GM18520 (cell line): ENCODE measurements at regions not wholly inside any gene's neighbourhood (a gene's known extent, or its start where the extent isn't known, plus 50 kb on each side); places are given as distances from the start of the nearest gene placed in this dataset.

Experiments
- ATAC-seq: cut with Tn5 transposase; IDR thresholded peaks from one replicate; pipeline ENCODE4 v1.9.1; 2021; ENCODE audit not compliant: unreplicated experiment

- no peak for ATAC-seq
These were observed 218.3 kb downstream of the BRD1 start for GRCh38 chr22:49609207-49609876.

DNA sequence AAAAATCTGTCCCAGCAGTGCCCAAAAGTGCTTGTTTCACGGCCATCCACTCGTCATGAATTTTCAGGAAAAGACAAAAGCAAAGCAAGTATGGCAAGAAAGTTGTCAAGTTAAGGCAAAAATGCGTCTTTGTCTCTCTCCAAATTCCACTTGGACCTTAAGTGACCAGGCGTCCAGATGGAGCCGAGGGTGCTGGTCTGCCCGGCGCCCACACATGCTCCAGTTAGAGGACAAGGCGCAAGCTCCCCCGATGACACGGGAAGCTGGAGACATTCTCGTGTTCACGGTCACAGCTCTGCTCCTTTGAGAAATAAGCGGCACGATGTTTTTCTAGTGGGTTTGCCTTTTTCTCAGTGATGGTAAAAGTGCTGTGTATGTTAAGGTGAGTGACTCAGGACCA, 219.0 kb downstream of the BRD1 start:
- no peak for ATAC-seq

- ATAC-seq: no peak
These were observed 219.4 kb downstream of the BRD1 start for GRCh38 chr22:49608228-49608627.

DNA sequence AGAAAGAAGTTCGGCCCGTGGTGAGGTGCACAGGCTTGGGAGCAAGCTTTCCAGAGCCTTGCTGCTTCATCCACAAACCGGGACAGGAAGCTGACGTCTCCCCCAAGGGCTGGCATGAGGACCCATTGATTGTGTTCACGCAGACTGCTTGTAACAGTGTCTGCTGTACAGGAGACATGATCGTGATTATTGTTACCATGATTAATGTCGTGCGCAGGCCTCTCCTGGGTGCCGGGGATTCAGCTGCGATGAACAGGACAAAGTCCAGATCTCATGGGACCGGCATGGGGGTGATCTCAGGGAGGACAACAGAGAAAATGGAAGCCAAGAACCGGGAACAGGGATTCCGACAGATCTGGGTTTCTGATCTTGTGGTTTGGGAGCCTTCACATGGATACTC, 219.9 kb downstream of the BRD1 start:
- ATAC-seq: no peak

- no peak for ATAC-seq
These were observed 220.9 kb downstream of the BRD1 start for GRCh38 chr22:49606562-49607290.

GRCh38 chr22:49604732-49605302, 222.9 kb downstream of the BRD1 start:
- ATAC-seq: no peak

GRCh38 chr22:49603016-49603415, 224.7 kb downstream of the BRD1 start:
- ATAC-seq: no peak

DNA sequence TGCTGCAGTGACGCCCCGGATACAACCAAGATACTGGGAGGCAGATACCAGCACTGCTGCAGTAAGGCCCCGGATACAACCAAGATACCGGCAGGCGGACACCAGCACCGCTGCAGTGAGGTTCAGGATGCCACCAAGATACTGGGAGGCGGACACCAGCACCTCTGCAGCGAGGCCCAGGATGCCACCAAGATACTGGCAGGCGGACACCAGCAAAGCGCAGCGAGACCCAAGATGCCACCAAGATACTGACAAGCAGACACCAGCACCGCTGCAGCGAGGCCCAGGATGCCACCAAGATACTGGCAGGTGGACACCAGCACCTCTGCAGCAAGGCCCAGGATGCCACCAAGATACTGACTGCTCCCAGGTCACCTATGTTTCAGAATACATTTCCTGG, 225.2 kb downstream of the BRD1 start:
- no peak for ATAC-seq

DNA sequence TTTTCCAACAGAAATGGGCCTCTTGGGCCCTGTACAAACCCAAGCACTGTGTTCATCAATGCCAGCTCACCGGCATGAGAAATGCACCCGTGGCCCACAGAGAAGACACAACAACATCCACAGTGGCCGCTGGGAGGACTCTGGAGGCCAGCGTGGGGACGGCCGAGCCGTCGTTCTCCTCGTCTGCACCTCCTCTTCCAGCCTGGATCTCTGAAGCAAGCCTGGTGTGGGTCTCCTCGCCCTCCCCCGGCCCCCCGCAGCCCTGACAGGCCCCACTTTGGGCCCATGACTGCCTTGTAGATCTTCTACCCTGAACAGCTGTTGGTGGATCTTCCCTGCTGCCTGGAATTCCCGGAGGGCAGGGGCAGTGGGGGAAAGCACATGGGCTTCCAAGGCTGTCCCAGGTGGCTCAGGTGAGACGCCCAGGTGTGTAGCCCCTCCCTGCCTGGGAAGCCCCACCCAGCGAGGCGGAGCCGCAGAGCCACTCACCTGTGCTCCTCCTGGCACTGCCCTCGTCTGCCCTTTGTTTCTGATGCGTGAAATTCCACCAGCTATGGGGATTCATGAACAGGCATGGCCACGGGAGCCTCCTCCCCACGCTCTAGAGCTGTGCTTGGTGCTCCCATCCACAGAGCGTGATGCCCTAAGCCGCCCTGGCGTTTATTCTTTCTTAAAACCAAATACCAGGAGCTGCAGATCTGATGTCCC, 225.9 kb downstream of the BRD1 start:
- ATAC-seq: no peak

DNA sequence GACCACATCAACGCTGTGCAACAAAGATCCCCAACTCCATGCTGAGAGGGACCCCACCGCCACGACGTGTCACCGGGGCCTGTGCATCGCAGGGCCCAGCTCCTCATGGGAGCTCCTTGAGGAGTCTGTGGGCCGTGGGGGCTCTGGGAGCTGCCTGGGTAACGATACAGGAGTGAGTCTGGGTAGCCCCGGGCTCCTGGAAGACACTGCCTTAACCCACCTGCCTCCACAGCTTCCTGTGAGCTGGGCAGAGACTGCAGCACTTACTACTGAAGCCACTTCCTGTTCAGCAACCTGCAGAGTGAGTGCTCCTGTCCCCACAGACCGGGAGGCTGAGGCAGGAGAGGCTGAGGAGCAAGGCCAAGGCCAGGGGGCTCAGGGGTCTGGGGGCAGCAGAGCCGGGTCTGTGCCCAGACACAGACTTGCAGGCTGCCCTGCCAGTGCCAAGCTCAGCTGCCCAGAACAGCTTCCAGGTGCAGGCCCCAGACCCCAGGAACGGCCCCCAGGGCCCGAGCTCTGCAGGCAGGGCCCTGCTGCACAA, 226.7 kb downstream of the BRD1 start:
- ATAC-seq: no peak

- no peak for ATAC-seq
These were observed 227.2 kb downstream of the BRD1 start for GRCh38 chr22:49600468-49600867.

DNA sequence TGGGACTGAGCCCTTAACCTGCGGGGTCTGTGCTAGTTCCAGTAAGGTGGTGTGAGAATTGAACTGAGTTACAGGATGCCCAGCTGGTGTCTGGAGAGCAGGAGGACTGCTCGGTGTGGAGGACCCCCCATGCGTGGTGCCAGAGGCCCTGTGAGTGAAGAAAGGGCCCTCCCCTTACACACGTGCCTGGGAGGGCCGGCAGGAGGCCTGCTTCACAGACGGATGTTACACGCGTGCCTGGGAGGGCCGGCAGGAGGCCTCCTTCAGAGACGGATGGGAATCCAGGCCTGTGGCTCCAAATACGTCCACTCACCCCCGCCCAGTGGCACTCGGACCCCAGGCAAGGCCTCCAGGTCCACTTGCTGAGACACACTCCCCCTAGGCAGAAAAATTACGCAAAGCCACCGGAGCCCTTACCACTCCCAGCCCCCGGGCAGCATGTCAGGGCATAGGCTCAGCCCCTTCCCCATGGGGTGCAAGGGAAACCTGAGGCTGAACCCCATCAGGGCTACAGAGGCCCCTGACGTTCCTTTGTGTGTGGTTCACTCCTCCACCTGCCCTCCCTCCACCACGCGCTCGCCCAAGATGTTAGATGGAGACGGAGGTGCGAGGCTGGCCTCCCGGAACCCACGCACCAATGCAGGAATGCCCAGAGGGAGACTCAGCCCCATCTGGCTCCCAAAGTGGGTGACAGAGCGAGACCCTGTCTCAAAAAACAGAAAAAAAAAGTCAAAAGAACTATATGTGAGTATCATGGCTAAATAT, 227.8 kb downstream of the BRD1 start:
- no peak for ATAC-seq

DNA sequence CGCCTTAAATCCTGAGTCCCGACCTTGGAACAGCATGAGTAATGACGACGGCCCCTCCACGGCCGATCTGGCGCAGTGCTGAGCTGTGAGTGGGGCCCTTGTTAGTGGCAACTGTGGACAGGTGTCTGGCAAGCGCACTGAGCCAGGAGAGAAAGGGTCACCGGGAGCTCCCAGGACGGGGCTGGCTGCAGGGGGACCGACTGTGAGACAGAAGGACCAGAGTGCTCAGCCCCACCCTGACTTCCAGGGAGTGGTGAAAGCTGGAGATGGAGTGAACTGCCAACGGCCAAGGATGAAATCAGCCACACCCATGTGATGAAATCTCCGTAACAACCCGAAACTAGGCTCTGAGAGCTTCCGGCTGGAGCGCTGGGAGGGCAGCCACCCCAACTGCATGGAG, 228.6 kb downstream of the BRD1 start:
- ATAC-seq: no peak

DNA sequence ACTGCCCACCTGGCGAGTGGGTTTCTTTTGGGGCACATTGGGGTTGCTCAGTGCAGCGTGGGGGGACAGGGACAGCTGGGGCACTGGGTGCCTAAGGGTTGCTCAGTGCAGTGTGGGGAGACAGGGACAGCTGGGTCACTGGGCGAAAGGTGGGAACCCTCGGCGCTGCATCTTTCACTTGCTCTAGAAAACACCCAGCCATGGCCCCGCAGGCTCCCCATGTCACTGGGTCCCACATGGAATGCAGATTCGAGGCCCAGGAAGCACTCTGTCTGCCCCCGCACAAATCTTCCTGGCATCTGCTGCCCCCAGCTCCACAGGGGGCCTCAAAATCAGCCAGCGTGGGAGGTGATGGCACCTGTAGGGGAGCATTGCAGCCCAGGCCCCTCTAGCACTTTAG, 229.3 kb downstream of the BRD1 start:
- no peak for ATAC-seq

DNA sequence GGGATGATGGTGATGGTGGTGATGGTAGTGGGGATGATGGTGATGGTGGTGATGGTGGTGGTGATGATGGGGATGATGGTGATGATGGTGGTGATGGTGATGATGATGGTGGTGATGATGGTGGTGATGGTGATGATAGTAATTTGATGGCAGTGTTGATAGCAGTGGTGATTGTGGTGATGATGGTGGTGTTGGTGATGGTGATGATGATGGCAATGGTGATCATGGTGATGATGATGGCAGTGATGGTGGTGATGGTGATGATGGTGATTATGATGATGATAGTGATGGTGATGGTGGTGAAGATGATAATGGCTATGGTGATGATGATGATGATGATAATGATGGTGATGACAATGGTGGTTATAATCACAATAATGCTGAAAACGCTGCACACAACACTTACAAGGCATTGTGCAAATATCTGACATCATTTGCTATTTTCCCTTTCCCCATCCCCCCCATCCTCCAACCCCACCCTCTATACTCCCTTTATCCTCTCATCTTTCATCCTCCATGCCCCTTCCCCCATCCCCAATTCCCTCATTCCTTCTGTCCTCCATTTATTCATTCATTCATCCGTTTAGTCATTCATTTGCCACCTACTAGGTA, 230.1 kb downstream of the BRD1 start:
- ATAC-seq: no peak

GRCh38 chr22:49595465-49596078, 232.1 kb downstream of the BRD1 start:
- no peak for ATAC-seq

- no peak for ATAC-seq
These were observed 233.6 kb downstream of the BRD1 start for GRCh38 chr22:49594078-49594477.

- ATAC-seq: no peak
These were observed 234.2 kb downstream of the BRD1 start for GRCh38 chr22:49593509-49593908.

DNA sequence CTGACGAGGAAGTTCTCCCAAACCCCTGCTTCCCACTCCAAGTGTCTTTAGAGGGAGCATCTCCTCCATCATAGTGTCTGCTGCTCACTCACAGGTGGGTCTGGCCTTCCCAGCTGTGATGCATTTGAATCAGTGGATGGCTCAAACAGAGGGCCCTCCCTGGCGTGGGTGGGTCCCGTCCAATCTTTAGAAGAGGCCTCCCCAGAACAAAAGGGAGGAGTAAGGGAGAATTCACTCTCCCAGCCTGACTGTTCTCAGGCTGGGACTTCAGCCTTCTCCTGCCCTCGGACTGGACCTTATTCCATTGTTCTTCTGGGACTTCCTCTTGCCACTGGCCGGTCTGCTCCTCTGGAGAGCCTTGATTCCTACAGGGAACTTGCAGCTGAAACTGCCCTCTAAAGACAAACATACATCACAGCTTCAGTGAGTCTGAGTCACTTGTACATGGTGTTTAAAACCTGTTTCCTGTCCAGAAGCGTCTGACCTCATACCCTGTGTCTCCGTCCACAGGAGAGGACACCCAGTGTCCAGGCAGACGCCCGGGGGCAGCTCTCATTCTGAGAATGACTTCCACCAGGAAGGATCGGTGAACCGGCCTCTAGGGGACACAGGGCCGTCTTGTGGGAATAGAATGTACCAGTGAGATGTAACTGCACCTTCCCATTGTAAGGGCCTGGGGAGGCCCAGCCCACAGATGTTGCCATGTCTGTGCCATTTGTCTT, 234.7 kb downstream of the BRD1 start:
- ATAC-seq: no peak
